GM10266 (cell line): ENCODE measurements at regions not wholly inside any gene's neighbourhood (a gene's known extent, or its start where the extent isn't known, plus 50 kb on each side); places are given as distances from the start of the nearest gene placed in this dataset.
"Not testable (repeated sequence)": the region's sequence is repeated elsewhere in the genome, so short reads cannot be mapped to it uniquely, and the experiment has no call there.

Experiments used
- DNase-seq: peaks from one replicate; pipeline ENCODE4 v3.0.0; 2012; ENCODE audit errors: extremely low spot score
- CTCF ChIP-seq: IDR thresholded peaks from 2 replicates; pipeline ENCODE4 v1.5.1; 2012; ENCODE audit warnings: mild to moderate bottlenecking, low read depth; ENCODE audit not compliant: control insufficient read depth, insufficient read depth; ENCODE audit errors: missing control alignments

GRCh38 chr10:32180390-32181280, 124.4 kb upstream of the KIF5B start:
- TF ChIP-seq CTCF: no peak
- no peak for DNase-seq

DNA sequence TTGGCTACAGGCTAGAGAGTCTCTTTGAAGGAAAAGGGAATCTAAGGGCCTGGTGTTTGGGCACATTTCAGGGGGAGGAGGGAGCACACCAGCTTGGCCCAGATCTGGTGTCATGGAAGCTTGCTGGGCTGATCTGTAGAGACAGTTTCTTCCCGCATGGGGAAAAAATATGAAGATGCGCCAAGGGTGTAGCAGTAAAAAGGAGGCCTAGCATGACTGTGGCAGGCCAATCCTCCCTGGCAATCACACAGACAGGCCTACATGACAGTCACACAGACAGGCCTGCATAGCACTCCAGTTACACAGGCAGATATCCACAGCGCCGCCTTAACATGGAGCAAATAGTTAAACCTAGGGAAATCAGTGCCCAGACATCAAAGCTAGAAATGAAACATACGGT, 123.6 kb upstream of the KIF5B start:
- TF ChIP-seq CTCF: no peak
- no peak for DNase-seq

- DNase-seq: not testable (repeated sequence)
These were observed 121.4 kb upstream of the KIF5B start for GRCh38 chr10:32177594-32177993.

DNA sequence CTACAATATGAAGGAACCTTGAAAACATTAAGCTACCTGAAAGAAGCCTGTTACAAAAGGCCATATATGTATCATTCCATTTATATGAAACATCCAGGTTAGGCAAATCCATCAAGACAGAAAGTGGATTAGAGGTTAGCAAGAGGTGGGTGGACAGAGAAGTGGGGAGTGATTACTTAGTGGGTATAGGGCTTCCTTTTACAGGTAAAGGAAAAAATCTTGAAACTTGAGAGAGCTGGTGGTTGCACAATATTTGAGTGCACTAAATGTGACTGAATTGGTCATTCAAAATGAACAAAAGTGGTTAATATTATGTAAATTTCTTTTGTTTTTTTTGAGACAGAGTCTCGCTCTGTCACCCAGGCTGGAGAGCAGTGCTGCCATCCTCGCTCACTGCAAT, 119.4 kb upstream of the KIF5B start:
- DNase-seq: no peak
- TF ChIP-seq CTCF: no peak

DNA sequence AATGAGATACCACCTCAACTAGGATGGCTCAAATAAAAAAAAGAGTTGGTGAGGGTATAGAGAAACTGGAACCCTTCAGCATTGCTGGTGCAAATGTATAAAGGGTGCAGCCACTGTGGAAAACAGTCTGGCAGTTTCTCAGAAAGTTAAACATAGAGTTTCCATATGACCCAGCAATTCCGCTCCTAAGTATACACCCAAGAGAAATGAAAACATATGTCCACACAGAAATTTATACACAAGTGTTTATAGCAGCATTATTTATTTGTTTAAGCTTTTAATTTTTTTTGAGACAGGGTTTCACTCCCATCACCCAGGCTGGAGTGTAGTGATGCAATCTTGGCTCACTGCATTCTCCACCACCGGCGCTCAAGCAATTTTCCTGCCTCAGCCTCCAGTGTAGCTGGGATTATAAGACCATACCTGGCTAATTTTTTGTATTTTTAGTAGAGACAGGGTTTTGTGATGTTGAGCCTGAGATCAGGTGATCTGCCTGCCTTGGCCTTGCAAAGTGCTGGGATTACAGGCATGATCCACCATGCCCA, 118.2 kb upstream of the KIF5B start:
- no peak for DNase-seq
- TF ChIP-seq CTCF: no peak

- TF ChIP-seq CTCF: no peak
- no peak for DNase-seq
These were observed 115.0 kb upstream of the KIF5B start for GRCh38 chr10:32171204-32171603.

DNA sequence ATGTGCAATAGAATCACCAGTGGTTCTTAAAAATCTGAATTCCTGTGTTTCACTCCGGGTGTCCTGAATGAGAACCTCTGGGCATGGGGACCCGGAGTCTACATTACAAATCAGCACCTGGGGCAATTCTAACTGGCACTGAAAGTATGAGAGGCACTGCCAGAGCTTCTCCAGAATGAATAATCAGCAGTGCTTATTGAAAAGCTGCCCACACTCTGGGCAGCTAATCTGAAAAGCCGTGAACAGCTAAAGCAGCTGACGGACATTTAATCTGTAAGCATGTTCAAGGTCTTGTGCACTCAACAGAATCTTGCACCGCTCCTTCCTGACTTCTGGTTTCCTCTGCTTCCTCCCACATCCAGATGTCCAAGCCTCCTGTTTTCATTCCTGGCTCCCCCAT, 113.3 kb upstream of the KIF5B start:
- no peak for TF ChIP-seq CTCF
- DNase-seq: no peak
